Coronary artery (tissue), 2 donors: ENCODE measurements at regions not wholly inside any gene's neighbourhood (a gene's known extent, or its start where the extent isn't known, plus 50 kb on each side); places are given as distances from the start of the nearest gene placed in this dataset.

Experiments used
- DNase-seq: peaks from one replicate; pipeline ENCODE4 v3.0.0-alpha.2; 2017; ENCODE audit warnings: low spot score
- H3K27ac ChIP-seq, 2 donors: fragments of 200-600 bp; sonication (generic); one replicate each; pipeline ENCODE4 v1.5.1; 2016 to 2019
- H3K4me3 ChIP-seq: fragments of 200-600 bp; sonication (generic); 2 replicates; pipeline ENCODE4 v1.5.1; 2016; ENCODE audit warnings: mild to moderate bottlenecking, moderate library complexity
- CTCF ChIP-seq: fragments of 200-600 bp; sonication (generic); IDR thresholded peaks from one replicate; pipeline ENCODE4 v1.5.1; 2019; ENCODE audit warnings: antibody characterized with exemption

- no peak for DNase-seq
- H3K4me3 ChIP-seq, result no peak overlapping the region
- TF ChIP-seq CTCF, result no peak
- no peak overlapping the region for H3K27ac ChIP-seq
These were observed 677.6 kb downstream of the BCL11A start for GRCh38 chr2:59875836-59876235.

GRCh38 chr2:59874971-59875755 is 678.3 kb downstream of the BCL11A start:
- H3K4me3 ChIP-seq, result no peak overlapping the region
- no peak for TF ChIP-seq CTCF
- DNase-seq, result no peak
- H3K27ac ChIP-seq, result no peak overlapping the region

- Histone ChIP-seq H3K27ac (no peak overlapping the region), H3K4me3 (no peak overlapping the region)
- no peak for TF ChIP-seq CTCF
- DNase-seq, result no peak
These were observed 679.1 kb downstream of the BCL11A start for GRCh38 chr2:59874361-59874760.

GRCh38 chr2:59871830-59872229 is 681.6 kb downstream of the BCL11A start:
- DNase-seq, result no peak
- Histone ChIP-seq H3K4me3 (no peak overlapping the region), H3K27ac (no peak overlapping the region)
- no peak for TF ChIP-seq CTCF

GRCh38 chr2:59868981-59869380 is 684.5 kb downstream of the BCL11A start:
- no peak overlapping the region for H3K4me3 ChIP-seq
- H3K27ac ChIP-seq, result no peak overlapping the region
- no peak for TF ChIP-seq CTCF
- no peak for DNase-seq

GRCh38 chr2:59866436-59866835 is 687.0 kb downstream of the BCL11A start:
- TF ChIP-seq CTCF, result no peak
- H3K4me3 ChIP-seq, result no peak overlapping the region
- H3K27ac ChIP-seq, result no peak overlapping the region
- DNase-seq, result no peak

- TF ChIP-seq CTCF, result no peak
- DNase-seq, result no peak
- H3K4me3 ChIP-seq, result no peak overlapping the region
- H3K27ac ChIP-seq, result no peak overlapping the region
These were observed 694.9 kb downstream of the BCL11A start for GRCh38 chr2:59858540-59858939.
